Thyroid gland (tissue), 4 donors: ENCODE measurements at regions not wholly inside any gene's neighbourhood (a gene's known extent, or its start where the extent isn't known, plus 50 kb on each side); places are given as distances from the start of the nearest gene placed in this dataset.

Source experiments
- DNase-seq, 2 donors: peaks; one replicate each; pipeline ENCODE4 v3.0.0-alpha.2; 2019
- H3K27ac ChIP-seq, 3 donors: fragments of 200-600 bp; sonication (generic); 1 replicate in 2 of 3; 2 replicates in 1 of 3; pipeline ENCODE4 v1.5.1; 2016 to 2019; ENCODE audit warnings: mild to moderate bottlenecking in 1 of 3, moderate library complexity in 1 of 3
- H3K27me3 ChIP-seq: fragments of 200-600 bp; sonication (generic); one replicate; pipeline ENCODE4 v1.5.1; 2019
- H3K36me3 ChIP-seq, 2 donors: fragments of 200-600 bp; sonication (generic); one replicate each; pipeline ENCODE4 v1.5.1; 2016 to 2019
- H3K4me1 ChIP-seq, 2 donors: fragments of 200-600 bp; sonication (generic); one replicate each; pipeline ENCODE4 v1.5.1; 2017 to 2019
- H3K4me3 ChIP-seq, 3 donors: fragments of 200-600 bp; sonication (generic); replicated peaks in 1 of 3; 1 replicate in 2 of 3; 2 replicates in 1 of 3; pipeline ENCODE4 v1.5.1; 2016; ENCODE audit warnings: mild to moderate bottlenecking in 1 of 3
- H3K9me3 ChIP-seq: fragments of 200-600 bp; sonication (generic); one replicate; pipeline ENCODE4 v1.5.1; 2017
- POLR2A ChIP-seq, 2 donors: fragments of 450-650 bp; IDR thresholded peaks; one replicate each; pipeline ENCODE4 v1.6.1; 2017; ENCODE audit warnings: antibody characterized with exemption in 2 of 2, mild to moderate bottlenecking in 2 of 2, moderate library complexity in 1 of 2
- WGBS, 2 donors: methylation state at CpG; one replicate each; pipeline ENCODE4 v1.1.5; 2017; 5-methylcytosine and 5-hydroxymethylcytosine counted together
- intact Hi-C: fragments of 100-400 bp; cut with DNase I; formaldehyde crosslinking; loops from one replicate; pipeline ENCODE4 v1.15.1; 2023
- TF ChIP-seq, protein P1 (sequence below), 6 experiments: fragments of 200-600 bp in 3 of 6; fragments of 450-650 bp in 3 of 6; sonication (generic) in 3 of 6; IDR thresholded peaks; one replicate each; pipeline ENCODE4 v1.5.1; 2016 to 2019; ENCODE audit warnings: antibody characterized with exemption in 6 of 6, mild to moderate bottlenecking in 2 of 6, inconsistent platforms in 1 of 6, moderate library complexity in 1 of 6

- no peak for DNase-seq
- no peak overlapping the region for H3K27ac ChIP-seq
- no peaks in the 10 kb centered on the region for H3K36me3 ChIP-seq
- H3K9me3 ChIP-seq: no peaks in the 10 kb centered on the region
- no peaks in the 10 kb centered on the region for H3K4me1 ChIP-seq
- H3K27me3 ChIP-seq: no peaks in the 10 kb centered on the region
- WGBS, 2 donors: 94 to 96% methylated on average over 2 of the region's 2 CpGs
- intact Hi-C loops: no loop called here
- TF ChIP-seq, protein P1, sequence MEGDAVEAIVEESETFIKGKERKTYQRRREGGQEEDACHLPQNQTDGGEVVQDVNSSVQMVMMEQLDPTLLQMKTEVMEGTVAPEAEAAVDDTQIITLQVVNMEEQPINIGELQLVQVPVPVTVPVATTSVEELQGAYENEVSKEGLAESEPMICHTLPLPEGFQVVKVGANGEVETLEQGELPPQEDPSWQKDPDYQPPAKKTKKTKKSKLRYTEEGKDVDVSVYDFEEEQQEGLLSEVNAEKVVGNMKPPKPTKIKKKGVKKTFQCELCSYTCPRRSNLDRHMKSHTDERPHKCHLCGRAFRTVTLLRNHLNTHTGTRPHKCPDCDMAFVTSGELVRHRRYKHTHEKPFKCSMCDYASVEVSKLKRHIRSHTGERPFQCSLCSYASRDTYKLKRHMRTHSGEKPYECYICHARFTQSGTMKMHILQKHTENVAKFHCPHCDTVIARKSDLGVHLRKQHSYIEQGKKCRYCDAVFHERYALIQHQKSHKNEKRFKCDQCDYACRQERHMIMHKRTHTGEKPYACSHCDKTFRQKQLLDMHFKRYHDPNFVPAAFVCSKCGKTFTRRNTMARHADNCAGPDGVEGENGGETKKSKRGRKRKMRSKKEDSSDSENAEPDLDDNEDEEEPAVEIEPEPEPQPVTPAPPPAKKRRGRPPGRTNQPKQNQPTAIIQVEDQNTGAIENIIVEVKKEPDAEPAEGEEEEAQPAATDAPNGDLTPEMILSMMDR (IDR thresholded peaks at IDR 0.05): no peak
- no peak for TF ChIP-seq POLR2A (IDR thresholded peaks at IDR 0.05)
- no peak overlapping the region for H3K4me3 ChIP-seq
Measured at GRCh38 chr2:156132130-156132529, 200.4 kb downstream of the NR4A2 start.

DNA sequence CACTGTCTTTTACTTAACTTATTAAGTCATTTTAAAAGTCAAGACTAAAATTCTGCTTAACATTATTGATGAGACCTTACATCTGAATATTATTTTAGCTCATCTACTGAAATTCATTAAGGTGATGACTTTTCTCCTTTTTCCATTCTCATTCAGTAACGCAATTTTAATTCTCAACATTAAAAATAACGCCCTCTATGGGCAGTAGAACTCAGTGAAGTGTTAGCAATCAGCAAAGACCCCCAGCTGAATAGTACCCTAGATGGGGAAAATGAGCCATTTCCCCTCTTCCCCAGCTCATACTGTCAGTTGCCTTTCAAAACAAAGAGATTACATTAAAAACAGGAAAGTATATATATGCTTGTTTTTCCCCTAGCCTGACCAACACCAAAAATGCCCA lies 203.3 kb downstream of the NR4A2 start:
- Histone ChIP-seq H3K9me3 (no peaks in the 10 kb centered on the region), H3K36me3 (no peaks in the 10 kb centered on the region), H3K4me3 (no peak overlapping the region), H3K4me1 (no peaks in the 10 kb centered on the region), H3K27me3 (no peaks in the 10 kb centered on the region), H3K27ac (no peak overlapping the region)
- TF ChIP-seq POLR2A (IDR thresholded peaks at IDR 0.05): no peak
- TF ChIP-seq, protein P1 (IDR thresholded peaks at IDR 0.05): no peak
- 66 to 74% methylated on average over 2 of the region's 2 CpGs for WGBS, 2 donors
- intact Hi-C loops: no loop called here
- DNase-seq: no peak

- 77 to 82% methylated on average over 7 of the region's 7 CpGs for WGBS, 2 donors
Measured at GRCh38 chr2:156125018-156125417, 207.5 kb downstream of the NR4A2 start.

DNA sequence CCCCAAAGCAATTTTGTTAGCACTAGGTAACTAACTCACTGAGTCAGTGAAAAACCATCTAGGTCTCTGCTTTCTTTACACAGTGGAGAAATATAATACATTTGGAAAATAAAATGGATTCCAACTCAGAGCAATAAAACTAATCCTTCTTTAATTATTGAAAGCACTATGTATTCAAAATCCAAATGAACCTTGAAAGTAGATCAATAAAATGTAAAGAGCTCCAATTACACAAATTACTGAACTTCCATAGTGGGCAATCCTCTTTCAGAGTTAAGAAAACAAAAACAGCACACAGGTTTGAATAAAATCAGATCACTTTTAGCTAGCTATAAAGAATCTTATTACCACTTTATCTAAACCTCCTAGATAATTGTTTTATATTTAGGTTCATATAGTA lies 208.1 kb downstream of the NR4A2 start:
- Histone ChIP-seq H3K27ac (no peak overlapping the region), H3K36me3 (no peaks in the 10 kb centered on the region), H3K4me1 (no peaks in the 10 kb centered on the region), H3K4me3 (no peak overlapping the region), H3K27me3 (no peaks in the 10 kb centered on the region), H3K9me3 (no peaks in the 10 kb centered on the region)
- TF ChIP-seq, protein P1 (IDR thresholded peaks at IDR 0.05): no peak
- no peak for TF ChIP-seq POLR2A (IDR thresholded peaks at IDR 0.05)
- intact Hi-C loops: no loop called here
- DNase-seq: no peak

More at GRCh38 chr2:156125018-156125417, 207.5 kb downstream of the NR4A2 start:
- DNase-seq: no peak
- intact Hi-C loops: no loop called here
- H3K9me3 ChIP-seq: no peaks in the 10 kb centered on the region
- H3K4me1 ChIP-seq: no peaks in the 10 kb centered on the region
- no peaks in the 10 kb centered on the region for H3K36me3 ChIP-seq
- H3K27me3 ChIP-seq: no peaks in the 10 kb centered on the region
- no peak overlapping the region for H3K27ac ChIP-seq
- TF ChIP-seq POLR2A (IDR thresholded peaks at IDR 0.05): no peak
- TF ChIP-seq, protein P1 (IDR thresholded peaks at IDR 0.05): no peak
- H3K4me3 ChIP-seq: no peak overlapping the region

DNA sequence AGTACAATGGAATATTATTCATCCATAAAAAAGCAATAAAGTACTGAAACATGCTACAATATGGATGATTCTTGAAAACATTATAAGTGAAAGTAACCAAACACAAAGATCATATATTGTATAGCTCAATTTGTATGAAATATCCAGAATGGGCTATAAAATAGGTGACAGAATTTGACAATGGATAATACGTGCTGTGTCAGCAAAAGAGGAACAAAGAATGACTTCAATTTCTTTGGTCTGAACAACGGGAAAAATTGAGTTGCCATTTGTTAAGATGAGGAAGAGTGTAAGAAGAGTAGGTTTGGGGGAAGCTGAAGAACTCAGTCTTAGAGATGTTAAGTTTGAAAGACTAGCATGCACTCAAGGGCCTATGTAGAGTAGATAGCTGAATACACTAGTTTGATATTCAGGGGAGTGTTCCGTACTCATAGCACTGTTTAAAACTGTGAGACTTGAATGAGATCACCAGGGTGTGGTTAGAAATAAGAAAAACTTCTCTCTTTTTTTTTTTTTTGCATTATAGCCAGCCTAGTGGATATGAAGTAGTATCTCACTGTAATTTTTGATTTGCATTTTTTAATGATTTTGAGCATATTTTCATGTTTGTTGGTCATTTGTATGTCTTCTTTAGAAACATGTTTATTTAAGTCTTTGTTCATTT lies 213.6 kb downstream of the NR4A2 start:
- H3K36me3 ChIP-seq: no peaks in the 10 kb centered on the region
- DNase-seq: no peak
- 90 to 93% methylated on average over 3 of the region's 3 CpGs for WGBS, 2 donors
- H3K27ac ChIP-seq: no peak overlapping the region
- no peaks in the 10 kb centered on the region for H3K9me3 ChIP-seq
- no peak overlapping the region for H3K4me3 ChIP-seq
- H3K27me3 ChIP-seq: no peaks in the 10 kb centered on the region
- H3K4me1 ChIP-seq: no peaks in the 10 kb centered on the region
- intact Hi-C loops: no loop called here
- no peak for TF ChIP-seq POLR2A (IDR thresholded peaks at IDR 0.05)
- TF ChIP-seq, protein P1 (IDR thresholded peaks at IDR 0.05): no peak
